AG09309 (cell line): ENCODE measurements at regions not wholly inside any gene's neighbourhood (a gene's known extent, or its start where the extent isn't known, plus 50 kb on each side); places are given as distances from the start of the nearest gene placed in this dataset.

Source experiments
- DNase-seq: peaks from one replicate; pipeline ENCODE4 v3.0.0-alpha.2; 2010; ENCODE audit warnings: low read depth
- H3K4me3 ChIP-seq: 2 replicates; pipeline ENCODE4 v1.5.1; 2011; ENCODE audit warnings: mild to moderate bottlenecking, low read depth, low read length, moderate library complexity; ENCODE audit not compliant: control insufficient read depth
- TF ChIP-seq, protein P1 (sequence below): IDR thresholded peaks from 2 replicates; pipeline ENCODE4 v1.5.1; 2011; ENCODE audit warnings: mild to moderate bottlenecking, low read depth, low read length, inconsistent platforms; ENCODE audit not compliant: insufficient read depth, control insufficient read depth; ENCODE audit errors: missing control alignments

DNA sequence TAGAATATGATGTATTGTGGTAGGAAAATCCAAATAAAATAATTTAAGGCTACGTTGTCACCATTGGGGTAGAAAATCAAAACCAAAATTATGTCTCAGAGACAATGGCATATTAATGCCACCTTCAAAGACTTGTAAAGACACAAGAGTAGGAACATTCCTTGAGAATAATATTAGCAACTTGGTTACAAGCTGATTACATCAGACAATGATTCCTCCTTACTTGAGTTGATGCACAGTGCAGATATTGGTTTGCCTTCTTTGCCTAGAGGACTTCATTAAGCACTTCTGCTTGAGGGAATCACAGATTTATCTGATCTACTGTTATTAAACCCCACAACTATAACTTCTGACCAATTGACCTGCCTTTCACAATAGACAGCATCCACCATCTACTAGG, 500.2 kb downstream of the CDH9 start:
- H3K4me3 ChIP-seq: no peak overlapping the region
- TF ChIP-seq, protein P1, sequence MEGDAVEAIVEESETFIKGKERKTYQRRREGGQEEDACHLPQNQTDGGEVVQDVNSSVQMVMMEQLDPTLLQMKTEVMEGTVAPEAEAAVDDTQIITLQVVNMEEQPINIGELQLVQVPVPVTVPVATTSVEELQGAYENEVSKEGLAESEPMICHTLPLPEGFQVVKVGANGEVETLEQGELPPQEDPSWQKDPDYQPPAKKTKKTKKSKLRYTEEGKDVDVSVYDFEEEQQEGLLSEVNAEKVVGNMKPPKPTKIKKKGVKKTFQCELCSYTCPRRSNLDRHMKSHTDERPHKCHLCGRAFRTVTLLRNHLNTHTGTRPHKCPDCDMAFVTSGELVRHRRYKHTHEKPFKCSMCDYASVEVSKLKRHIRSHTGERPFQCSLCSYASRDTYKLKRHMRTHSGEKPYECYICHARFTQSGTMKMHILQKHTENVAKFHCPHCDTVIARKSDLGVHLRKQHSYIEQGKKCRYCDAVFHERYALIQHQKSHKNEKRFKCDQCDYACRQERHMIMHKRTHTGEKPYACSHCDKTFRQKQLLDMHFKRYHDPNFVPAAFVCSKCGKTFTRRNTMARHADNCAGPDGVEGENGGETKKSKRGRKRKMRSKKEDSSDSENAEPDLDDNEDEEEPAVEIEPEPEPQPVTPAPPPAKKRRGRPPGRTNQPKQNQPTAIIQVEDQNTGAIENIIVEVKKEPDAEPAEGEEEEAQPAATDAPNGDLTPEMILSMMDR: no peak
- no peak for DNase-seq

DNA sequence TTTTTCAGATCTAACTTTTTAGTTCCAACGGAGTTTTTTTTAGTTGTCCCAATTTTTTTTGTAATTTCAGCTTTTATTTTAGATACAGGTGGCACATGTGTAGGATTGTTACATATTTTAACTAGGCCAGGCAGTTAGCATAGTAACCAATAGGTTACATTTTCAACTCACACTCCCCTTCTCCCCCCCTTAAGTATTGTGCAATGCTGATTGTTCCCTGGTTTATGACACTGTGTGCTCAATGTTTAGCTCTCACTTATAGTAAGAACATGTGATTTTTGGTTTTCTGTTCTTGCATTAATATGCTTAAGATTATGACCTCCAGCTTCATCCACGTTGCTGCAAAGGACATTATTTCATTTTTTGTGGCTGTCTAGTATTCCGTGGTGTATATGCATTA, 503.2 kb downstream of the CDH9 start:
- no peak for DNase-seq
- H3K4me3 ChIP-seq: no peak overlapping the region
- TF ChIP-seq, protein P1: no peak

DNA sequence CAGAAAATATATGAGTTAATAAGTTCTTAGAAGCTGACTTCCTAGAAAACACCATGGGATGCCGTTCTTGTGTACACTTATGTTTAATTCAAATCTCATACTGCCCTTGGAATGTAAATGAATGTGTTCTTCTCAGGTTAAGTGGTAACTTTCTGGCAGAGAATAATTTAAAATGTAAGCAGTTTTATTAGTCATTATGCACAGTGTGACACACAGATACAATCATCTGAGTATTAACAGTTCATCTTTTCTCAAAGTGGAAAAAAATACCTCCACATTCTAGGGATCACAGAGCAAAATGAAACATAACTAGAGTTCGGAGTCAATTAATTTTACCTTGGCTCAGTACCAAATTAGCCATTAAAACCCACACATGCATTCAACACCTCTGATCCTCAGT, 508.1 kb downstream of the CDH9 start:
- DNase-seq: no peak

DNA sequence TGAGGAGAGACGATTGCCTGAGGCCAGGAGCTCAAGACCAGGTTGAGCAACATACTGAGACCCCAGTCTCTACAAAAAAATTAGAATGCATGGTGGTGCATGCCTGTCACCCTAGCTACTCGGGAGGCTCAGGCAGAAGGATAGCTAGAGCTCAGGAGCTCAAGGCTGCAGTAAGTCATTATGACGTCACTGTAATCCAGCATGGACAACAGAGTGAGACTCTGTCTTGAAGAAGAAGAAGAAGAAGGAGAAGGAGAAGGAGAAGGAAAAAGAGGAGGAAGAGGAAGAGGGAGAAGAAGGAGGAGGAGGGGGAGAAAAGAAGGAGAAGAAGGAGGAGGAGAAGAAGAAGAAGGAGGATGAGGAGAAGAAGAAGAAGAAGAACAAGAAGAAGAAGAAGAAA, 519.1 kb downstream of the CDH9 start:
- no peak overlapping the region for H3K4me3 ChIP-seq
- DNase-seq: no peak
- TF ChIP-seq, protein P1: no peak

More for the DNA sequence above, 508.1 kb downstream of the CDH9 start:
- TF ChIP-seq, protein P1: no peak
- no peak overlapping the region for H3K4me3 ChIP-seq

DNA sequence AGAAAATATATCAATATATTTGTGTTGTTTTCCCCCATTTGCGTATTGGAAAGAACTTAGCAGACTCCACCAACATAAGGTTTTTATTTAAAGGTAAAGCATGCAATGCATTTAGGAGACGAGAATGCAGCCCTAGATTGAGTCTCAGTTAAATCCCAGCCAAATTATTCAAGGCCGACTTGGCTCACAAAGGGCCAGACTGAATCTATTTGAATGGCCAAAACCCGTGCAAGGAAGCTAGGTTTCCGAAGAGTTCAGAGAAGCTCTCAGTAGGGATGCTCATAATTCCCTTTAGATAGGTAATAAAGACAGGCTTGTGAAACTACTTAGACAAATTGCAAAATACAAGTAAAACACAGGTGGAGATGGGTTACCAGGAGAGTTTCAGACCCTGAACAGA, 520.3 kb downstream of the CDH9 start:
- DNase-seq: no peak
- TF ChIP-seq, protein P1: no peak
- no peak overlapping the region for H3K4me3 ChIP-seq

DNA sequence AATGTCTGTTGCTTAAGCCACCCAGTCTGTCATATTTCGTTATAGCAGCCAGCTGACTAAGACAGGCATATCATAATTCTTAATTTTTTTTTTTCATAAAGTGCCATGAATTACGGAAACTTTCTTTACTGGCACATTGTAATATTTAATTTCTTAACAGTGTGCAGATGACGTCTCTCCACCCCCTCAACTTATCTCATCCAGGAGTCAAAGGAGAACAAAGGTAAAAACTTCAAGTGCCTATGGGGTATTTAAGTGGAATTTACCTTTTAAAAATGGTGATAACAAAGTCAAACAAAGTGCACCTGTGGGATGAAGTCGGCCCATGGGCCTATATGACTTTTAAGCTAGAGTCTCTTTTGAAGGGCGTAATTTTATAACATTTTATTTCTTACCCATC, 539.4 kb downstream of the CDH9 start:
- DNase-seq: no peak
- TF ChIP-seq, protein P1: no peak
- no peak overlapping the region for H3K4me3 ChIP-seq

DNA sequence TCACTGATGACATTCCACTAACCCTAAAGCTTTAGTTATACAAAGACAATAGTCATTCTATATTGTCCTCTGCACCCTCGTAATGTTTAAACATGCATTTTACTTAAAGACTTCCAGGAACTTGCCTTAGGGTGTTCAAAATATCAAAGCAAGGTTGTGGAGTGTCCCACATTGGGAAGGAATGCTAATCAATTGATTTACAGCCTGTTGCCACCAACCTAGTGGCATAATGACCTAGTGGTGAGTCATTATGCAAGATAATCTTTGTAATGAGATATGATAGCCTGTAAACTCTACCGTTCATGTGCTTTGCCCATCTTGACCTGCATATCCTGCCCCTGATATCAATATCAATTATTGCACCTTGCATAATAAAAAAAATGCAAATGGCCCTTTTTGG, 542.9 kb downstream of the CDH9 start:
- no peak overlapping the region for H3K4me3 ChIP-seq
- DNase-seq: no peak
- TF ChIP-seq, protein P1: no peak
